DMS53 treated with DMSO at 0.1 percent for 48 hours (cell line): ENCODE measurements at regions not wholly inside any gene's neighbourhood (a gene's known extent, or its start where the extent isn't known, plus 50 kb on each side); places are given as distances from the start of the nearest gene placed in this dataset.
"Not testable (repeated sequence)": the region's sequence is repeated elsewhere in the genome, so short reads cannot be mapped to it uniquely, and the experiment has no call there.

Experiments
- DNase-seq: peaks from one replicate; lab custom pipeline; 2025; ENCODE audit not compliant: unreplicated experiment; lab: John Stamatoyannopoulos, UW

GRCh38 chr14:30356438-30357202, 202.3 kb upstream of the G2E3 start:
- DNase-seq, result no peak

DNA sequence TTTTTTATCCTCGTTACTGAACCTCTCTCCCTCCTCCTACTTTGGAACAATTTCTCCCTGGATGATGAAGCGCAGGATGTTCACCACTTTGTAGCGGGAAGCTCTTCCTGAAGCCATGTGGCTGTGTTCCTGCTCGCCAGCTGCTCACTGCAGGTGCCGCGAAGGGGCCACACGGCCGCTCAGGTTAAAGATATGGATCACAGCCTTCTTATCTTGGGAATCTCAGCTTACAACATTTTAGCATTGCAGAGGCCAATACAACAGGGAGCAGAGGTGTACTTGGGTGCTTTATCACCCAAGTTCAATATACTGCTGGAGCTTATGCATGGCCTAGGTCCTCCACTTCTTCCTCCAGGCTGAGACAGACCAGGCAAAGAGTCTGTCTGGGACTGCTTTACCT, 201.2 kb upstream of the G2E3 start:
- no peak for DNase-seq

GRCh38 chr14:30362369-30363218, 196.4 kb upstream of the G2E3 start:
- DNase-seq, result no peak

GRCh38 chr14:30363219-30363880, 195.6 kb upstream of the G2E3 start:
- not testable (repeated sequence) for DNase-seq

GRCh38 chr14:30369502-30370180, 189.3 kb upstream of the G2E3 start:
- DNase-seq, result no peak

- DNase-seq, result no peak
Measured at GRCh38 chr14:30373053-30373452, 185.9 kb upstream of the G2E3 start.

GRCh38 chr14:30373526-30373925, 185.4 kb upstream of the G2E3 start:
- no peak for DNase-seq

- peak; percentile 39 for DNase-seq
Measured at GRCh38 chr14:30375296-30375892, 183.6 kb upstream of the G2E3 start.

DNA sequence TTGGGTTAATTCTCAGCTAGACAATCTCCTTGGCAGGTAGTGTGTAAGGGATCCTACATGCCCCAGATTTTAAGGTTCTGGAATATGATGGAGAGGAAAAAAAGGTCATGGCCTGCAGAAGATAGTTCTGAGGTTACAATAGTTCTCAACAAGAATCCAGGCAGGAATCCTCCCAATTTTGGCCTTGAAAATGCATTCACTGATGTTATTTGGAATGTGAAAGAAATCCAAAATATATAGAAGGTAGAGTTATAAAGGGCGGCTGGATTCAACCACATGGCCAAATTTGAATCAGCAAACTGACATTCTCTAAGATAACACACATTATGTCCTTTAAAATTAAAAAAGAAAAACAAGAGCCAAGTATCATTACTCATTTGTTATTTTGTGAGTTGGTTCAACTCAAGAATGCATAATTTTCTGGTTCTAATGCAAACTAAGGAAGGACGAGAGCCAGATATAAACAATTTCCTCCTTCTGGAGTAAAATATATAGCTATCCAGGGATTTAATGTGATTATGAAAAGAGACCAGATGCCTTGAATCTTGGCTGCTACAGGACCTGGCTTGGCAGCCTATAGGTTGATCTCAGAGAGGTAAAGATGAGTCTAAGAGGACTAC, 177.0 kb upstream of the G2E3 start:
- DNase-seq, result no peak

DNA sequence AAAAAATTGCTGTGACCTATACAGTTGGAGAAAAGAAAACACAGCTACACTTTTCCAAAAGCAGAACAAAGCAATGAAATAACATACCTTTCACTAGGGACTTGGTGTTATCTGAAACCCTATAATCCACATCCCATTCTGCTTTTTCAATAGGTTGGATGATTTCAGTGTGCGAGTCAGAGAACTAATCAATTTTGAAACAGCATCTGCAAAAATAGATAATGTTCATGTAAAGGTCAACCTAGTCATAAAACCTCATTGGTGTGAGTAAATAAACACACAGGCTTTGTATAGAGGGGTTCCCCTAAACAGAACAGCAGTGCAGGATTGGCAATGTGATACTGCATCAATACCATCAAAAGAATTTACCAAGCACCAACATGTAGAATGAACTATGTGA, 173.0 kb upstream of the G2E3 start:
- no peak for DNase-seq

GRCh38 chr14:30387871-30388270, 171.1 kb upstream of the G2E3 start:
- DNase-seq, result no peak

GRCh38 chr14:30389134-30389876, 169.7 kb upstream of the G2E3 start:
- DNase-seq, result no peak

- no peak for DNase-seq
Measured at GRCh38 chr14:30389877-30390385, 169.0 kb upstream of the G2E3 start.

DNA sequence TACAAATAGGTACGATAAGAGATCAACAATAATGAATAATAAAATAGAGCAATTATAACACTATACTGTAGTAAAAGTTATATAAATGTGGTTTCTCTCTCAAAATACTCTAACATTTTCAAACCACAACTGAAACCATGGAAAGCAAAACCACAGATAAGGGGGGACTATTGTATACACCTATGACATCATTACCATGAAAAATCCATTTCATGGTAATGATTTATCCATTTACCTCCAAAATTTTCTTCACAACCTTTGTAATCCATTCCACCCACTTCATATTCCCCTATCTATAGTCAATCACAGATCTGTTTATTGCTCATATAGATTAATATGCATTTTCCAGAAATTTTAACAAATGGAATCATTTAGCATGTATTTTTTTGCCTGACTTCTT, 163.9 kb upstream of the G2E3 start:
- DNase-seq, result no peak

- DNase-seq, result no peak
Measured at GRCh38 chr14:30402846-30403245, 156.1 kb upstream of the G2E3 start.

- no peak for DNase-seq
Measured at GRCh38 chr14:30403791-30404190, 155.2 kb upstream of the G2E3 start.

- DNase-seq, result not testable (repeated sequence)
Measured at GRCh38 chr14:30409508-30410015, 149.4 kb upstream of the G2E3 start.

- DNase-seq, result no peak
Measured at GRCh38 chr14:30410986-30411385, 148.0 kb upstream of the G2E3 start.

GRCh38 chr14:30413184-30413583, 145.8 kb upstream of the G2E3 start:
- DNase-seq, result not testable (repeated sequence)
